AG09309 (cell line): ENCODE measurements at regions not wholly inside any gene's neighbourhood (a gene's known extent, or its start where the extent isn't known, plus 50 kb on each side); places are given as distances from the start of the nearest gene placed in this dataset.

Source experiments
- DNase-seq: peaks from one replicate; pipeline ENCODE4 v3.0.0-alpha.2; 2010; ENCODE audit warnings: low read depth
- H3K4me3 ChIP-seq: 2 replicates; pipeline ENCODE4 v1.5.1; 2011; ENCODE audit warnings: mild to moderate bottlenecking, low read depth, low read length, moderate library complexity; ENCODE audit not compliant: control insufficient read depth
- CTCF ChIP-seq: IDR thresholded peaks from 2 replicates; pipeline ENCODE4 v1.5.1; 2011; ENCODE audit warnings: mild to moderate bottlenecking, low read depth, low read length, inconsistent platforms; ENCODE audit not compliant: insufficient read depth, control insufficient read depth; ENCODE audit errors: missing control alignments

- TF ChIP-seq CTCF, result no peak
- DNase-seq, result no peak
- H3K4me3 ChIP-seq, result no peak overlapping the region
Observed at GRCh38 chr1:47647327-47647845, 209.5 kb downstream of the FOXD2 start.

GRCh38 chr1:47650205-47650604, 212.4 kb downstream of the FOXD2 start:
- H3K4me3 ChIP-seq, result no peak overlapping the region
- no peak for DNase-seq
- no peak for TF ChIP-seq CTCF

GRCh38 chr1:47650611-47651010, 212.8 kb downstream of the FOXD2 start:
- no peak for TF ChIP-seq CTCF
- DNase-seq, result no peak

GRCh38 chr1:47651311-47652089, 213.7 kb downstream of the FOXD2 start:
- no peak overlapping the region for H3K4me3 ChIP-seq
- TF ChIP-seq CTCF, result no peak
- DNase-seq, result no peak

More at GRCh38 chr1:47650611-47651010, 212.8 kb downstream of the FOXD2 start:
- no peak overlapping the region for H3K4me3 ChIP-seq

GRCh38 chr1:47655521-47656300, 217.9 kb downstream of the FOXD2 start:
- no peak overlapping the region for H3K4me3 ChIP-seq
- no peak for DNase-seq
- no peak for TF ChIP-seq CTCF

- TF ChIP-seq CTCF, result no peak
Observed at GRCh38 chr1:47656719-47657685, 219.2 kb downstream of the FOXD2 start.

More at GRCh38 chr1:47656719-47657685, 219.2 kb downstream of the FOXD2 start:
- no peak overlapping the region for H3K4me3 ChIP-seq
- no peak for DNase-seq
